GM12872 (cell line): ENCODE measurements at regions not wholly inside any gene's neighbourhood (a gene's known extent, or its start where the extent isn't known, plus 50 kb on each side); places are given as distances from the start of the nearest gene placed in this dataset.

Source experiments
- TF ChIP-seq, protein P1 (sequence below): IDR thresholded peaks from 3 replicates; pipeline ENCODE4 v1.5.1; 2011; ENCODE audit warnings: low read depth, mild to moderate bottlenecking, low read length, moderate library complexity; ENCODE audit not compliant: insufficient read depth

DNA sequence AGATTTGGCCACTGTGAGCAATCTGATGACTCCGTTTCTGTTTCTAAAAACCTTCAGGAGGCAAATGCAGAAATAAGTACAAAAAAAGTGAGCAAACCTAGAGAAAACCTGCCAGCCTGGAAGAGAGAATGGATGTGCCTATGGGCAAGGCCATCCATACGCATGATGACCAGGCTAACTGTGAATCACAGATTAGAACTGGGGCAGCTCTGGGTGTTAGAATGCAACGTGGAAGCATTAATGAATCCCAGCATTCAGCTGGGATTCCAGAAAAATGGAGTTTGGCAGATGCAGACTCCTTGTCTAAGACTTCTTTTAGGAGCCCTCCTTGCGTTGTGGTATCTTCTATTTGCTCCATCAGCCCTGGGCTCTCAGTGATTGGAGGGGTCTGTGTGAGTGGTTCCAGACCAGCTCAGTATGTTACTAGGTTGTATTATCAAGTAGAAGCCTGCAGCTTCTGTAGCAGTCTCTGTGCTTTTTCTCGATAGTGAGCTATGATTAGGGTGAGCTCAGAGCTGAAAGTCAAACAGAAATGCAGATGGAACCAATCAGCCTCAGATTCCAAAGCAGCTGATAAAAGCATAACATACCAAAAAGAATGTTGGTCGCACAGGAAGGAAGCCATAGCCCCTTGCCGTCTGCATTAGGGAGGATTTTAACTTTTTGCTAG lies 154.0 kb downstream of the PSMG1 start:
- TF ChIP-seq, protein P1, sequence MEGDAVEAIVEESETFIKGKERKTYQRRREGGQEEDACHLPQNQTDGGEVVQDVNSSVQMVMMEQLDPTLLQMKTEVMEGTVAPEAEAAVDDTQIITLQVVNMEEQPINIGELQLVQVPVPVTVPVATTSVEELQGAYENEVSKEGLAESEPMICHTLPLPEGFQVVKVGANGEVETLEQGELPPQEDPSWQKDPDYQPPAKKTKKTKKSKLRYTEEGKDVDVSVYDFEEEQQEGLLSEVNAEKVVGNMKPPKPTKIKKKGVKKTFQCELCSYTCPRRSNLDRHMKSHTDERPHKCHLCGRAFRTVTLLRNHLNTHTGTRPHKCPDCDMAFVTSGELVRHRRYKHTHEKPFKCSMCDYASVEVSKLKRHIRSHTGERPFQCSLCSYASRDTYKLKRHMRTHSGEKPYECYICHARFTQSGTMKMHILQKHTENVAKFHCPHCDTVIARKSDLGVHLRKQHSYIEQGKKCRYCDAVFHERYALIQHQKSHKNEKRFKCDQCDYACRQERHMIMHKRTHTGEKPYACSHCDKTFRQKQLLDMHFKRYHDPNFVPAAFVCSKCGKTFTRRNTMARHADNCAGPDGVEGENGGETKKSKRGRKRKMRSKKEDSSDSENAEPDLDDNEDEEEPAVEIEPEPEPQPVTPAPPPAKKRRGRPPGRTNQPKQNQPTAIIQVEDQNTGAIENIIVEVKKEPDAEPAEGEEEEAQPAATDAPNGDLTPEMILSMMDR, result no peak

DNA sequence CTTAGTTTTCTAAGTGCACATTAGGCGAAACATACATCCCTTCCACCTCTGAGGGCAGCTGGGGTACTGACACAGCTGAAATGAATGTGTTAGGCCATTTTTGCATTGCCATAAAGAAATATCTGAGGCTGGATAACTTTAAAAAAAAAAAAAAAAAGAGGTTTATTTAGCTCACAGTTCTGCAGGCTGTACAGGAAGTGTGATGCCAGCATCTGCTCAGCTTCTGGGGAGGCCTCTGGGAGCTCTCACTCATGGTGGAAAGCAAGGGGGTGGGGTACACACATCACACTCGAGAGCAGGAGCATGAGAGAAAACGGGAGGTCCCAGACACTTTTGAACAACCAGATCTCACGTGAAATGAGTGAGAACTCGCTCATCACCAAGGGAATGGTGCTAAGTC lies 158.1 kb downstream of the PSMG1 start:
- TF ChIP-seq, protein P1, result no peak

DNA sequence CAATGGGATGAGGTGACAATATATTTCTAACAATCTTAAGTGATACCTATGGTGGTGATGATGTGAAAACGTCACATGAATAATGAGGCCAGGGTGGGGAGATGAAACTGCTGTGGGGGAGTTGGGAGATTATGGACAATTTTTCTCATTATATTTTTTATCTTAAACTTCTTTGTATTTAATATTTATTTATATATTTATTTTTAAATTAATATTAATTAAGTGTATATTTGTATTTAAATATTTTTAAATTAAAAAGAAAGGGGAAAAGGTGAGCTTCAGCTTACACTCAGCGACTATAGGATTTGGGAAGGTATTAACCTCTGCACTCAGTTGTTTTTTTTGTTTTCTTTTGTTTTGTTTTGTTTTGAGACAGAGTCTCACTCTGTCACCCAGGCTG lies 158.7 kb downstream of the PSMG1 start:
- TF ChIP-seq, protein P1, result no peak

DNA sequence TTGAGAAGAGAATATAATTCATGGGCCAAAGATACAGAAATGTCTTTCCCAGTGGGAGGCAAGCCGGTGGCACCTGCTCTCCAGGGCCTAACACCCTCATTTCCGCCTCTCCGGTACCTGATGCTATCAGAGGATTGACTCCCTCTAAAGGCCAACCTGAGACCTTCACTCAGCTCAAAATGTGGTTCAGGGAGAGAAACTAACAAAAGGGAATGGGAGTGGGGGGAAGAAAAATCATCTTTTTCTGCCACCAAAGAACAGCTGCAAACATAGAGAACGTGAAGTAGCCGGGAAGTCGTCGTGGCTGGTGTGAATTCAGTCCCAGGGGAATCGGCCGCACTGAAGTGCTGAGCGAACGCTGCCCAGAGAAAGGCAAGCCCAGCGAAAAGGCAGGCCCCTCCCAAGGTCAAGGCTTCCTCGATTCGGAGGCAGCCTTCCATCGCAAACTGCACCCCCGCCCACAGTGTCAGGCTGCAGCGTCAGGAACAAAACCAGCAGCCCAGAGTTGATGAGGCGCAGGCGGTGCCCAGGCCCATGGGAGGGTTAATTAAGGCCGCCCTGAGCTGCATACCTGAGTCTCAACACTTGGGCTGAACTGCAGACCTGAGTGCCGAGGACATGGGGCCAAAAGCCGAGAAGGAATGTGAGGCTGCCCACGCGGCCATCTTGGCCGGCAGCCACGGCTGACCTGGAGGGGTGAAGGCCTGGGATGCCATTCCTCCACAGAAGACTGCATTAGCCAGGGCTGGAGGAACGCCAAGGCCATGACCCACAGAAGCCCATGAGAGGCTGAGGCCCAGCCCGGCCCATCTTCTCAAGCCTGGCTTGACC lies 160.2 kb downstream of the PSMG1 start:
- TF ChIP-seq, protein P1, result no peak

DNA sequence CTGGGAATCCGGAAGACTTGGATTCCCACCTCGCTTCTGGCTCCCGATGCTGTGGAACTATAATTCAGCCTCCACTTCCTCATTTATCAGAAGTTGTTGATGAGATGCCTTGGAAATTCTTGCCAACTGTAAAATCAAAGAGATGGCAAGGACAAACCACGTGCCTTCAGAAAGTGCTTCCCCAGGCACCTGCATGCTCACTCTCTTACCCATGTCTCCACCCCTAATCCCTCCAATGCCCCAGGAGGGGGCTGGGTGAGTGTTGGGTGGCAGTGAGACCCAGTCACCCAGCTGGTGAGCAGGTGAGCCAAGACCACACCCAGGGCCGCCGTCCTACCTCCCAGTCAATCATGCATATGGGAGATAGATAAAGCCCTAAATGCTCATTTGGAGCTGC lies 160.8 kb downstream of the PSMG1 start:
- TF ChIP-seq, protein P1, result no peak

DNA sequence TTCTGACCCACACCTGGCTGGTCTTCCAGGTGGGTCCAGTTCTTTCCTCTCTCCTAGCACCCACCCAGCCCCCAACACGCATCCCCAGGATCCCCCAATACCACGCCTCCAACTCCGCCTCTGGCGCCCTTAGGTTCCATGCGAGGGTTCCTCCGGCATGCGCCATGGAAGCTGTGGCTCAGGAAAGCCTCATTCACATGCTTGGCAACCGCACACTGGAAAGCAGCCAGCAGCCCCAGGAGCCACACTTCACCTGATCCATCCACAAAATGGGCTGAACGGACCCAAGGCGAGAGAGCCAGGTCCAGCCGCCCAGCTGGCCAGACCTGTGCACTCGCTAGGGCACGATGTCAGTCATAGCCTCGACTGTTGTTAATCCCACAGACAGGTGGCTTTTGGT lies 161.2 kb downstream of the PSMG1 start:
- TF ChIP-seq, protein P1, result no peak

DNA sequence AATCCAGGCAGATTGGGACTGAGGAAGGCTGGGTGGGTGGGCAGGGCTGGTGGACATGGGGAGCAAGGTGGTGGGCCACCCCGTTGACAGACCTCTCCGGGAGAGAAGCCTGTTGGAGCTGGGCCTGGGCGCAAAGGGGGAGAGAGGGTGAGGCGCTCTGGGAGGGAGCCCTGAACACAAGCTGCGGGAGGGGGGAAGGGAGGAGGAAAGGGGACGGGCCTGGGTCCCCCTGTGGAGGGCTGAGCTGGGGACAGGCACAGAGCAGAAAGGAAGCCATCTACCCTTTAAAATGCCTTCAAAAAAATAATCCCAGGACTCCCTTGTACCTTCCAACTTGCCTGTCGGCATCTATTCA lies 161.8 kb downstream of the PSMG1 start:
- TF ChIP-seq, protein P1, result no peak
